Skin of body (tissue), 1 donor: ENCODE measurements at regions not wholly inside any gene's neighbourhood (a gene's known extent, or its start where the extent isn't known, plus 50 kb on each side); places are given as distances from the start of the nearest gene placed in this dataset.
"Not testable (repeated sequence)": the region's sequence is repeated elsewhere in the genome, so short reads cannot be mapped to it uniquely, and the experiment has no call there.

Experiments used
- DNase-seq: peaks from one replicate; lab custom pipeline; 2025; lab: John Stamatoyannopoulos, UW

- DNase-seq: no peak
These were observed 51.5 kb upstream of the IFNE start for GRCh38 chr9:21533597-21533996.

- DNase-seq: no peak
These were observed 53.3 kb upstream of the IFNE start for GRCh38 chr9:21535396-21535795.

GRCh38 chr9:21542787-21543186 lies 60.7 kb upstream of the IFNE start:
- no peak for DNase-seq

- no peak for DNase-seq
These were observed 61.1 kb upstream of the IFNE start for GRCh38 chr9:21543187-21543586.

- DNase-seq: not testable (repeated sequence)
These were observed 61.7 kb upstream of the IFNE start for GRCh38 chr9:21543816-21544215.

GRCh38 chr9:21546949-21547348 lies 64.8 kb upstream of the IFNE start:
- DNase-seq: no peak

- DNase-seq: no peak
These were observed 67.2 kb upstream of the IFNE start for GRCh38 chr9:21549251-21549765.

- DNase-seq: no peak
These were observed 67.8 kb upstream of the IFNE start for GRCh38 chr9:21549890-21550289.

- no peak for DNase-seq
These were observed 68.3 kb upstream of the IFNE start for GRCh38 chr9:21550392-21550791.

- no peak for DNase-seq
These were observed 69.3 kb upstream of the IFNE start for GRCh38 chr9:21551401-21551800.

GRCh38 chr9:21552244-21553170 lies 70.4 kb upstream of the IFNE start:
- DNase-seq: no peak

GRCh38 chr9:21553441-21553840 lies 71.3 kb upstream of the IFNE start:
- DNase-seq: no peak

- no peak for DNase-seq
These were observed 72.7 kb upstream of the IFNE start for GRCh38 chr9:21554813-21555212.

GRCh38 chr9:21555911-21556310 lies 73.8 kb upstream of the IFNE start:
- no peak for DNase-seq

GRCh38 chr9:21556581-21557427 lies 74.7 kb upstream of the IFNE start:
- no peak for DNase-seq

GRCh38 chr9:21557428-21557768 lies 75.3 kb upstream of the IFNE start:
- DNase-seq: no peak

- no peak for DNase-seq
These were observed 76.0 kb upstream of the IFNE start for GRCh38 chr9:21558079-21558478.

GRCh38 chr9:21558615-21559401 lies 76.7 kb upstream of the IFNE start:
- no peak for DNase-seq

- DNase-seq: no peak
These were observed 77.5 kb upstream of the IFNE start for GRCh38 chr9:21559402-21560280.

GRCh38 chr9:21560281-21560745 lies 78.2 kb upstream of the IFNE start:
- no peak for DNase-seq
